K562 (cell line): ENCODE measurements at regions not wholly inside any gene's neighbourhood (a gene's known extent, or its start where the extent isn't known, plus 50 kb on each side); places are given as distances from the start of the nearest gene placed in this dataset.

Experiments used
- ATAC-seq: fragments of 200-7000 bp; cut with Tn5 transposase; 3 replicates; pipeline ENCODE4 v1.9.1; 2020; ENCODE audit warnings: moderate library complexity
- BruUV-seq: library from RNA; stranded (reverse); fragments of 400-500 nt; replicated peaks from 2 replicates; lab custom pipeline; 2021; lab: Mats Ljungman, UMichigan
- CTCF ChIA-PET: fragments of 300-600 bp; formaldehyde crosslinking; extraction: SDS; loops from one replicate; lab custom pipeline; 2021; ENCODE audit warnings: low intra/inter-chr PET ratio; lab: Yijun Ruan, JAX
- POLR2A ChIA-PET: fragments of 300-600, 350-650 bp; sonication (Branson Sonifier 250); formaldehyde crosslinking; extraction: SDS; loops from one replicate; lab custom pipeline; 2021; ENCODE audit warnings: antibody characterized with exemption, inconsistent platforms; lab: Yijun Ruan, JAX
- DNase-seq, 4 experiments: peaks; one replicate each; pipeline versions ENCODE4 v3.0.0 to v3.0.0-alpha.2; 2011 to 2018; ENCODE audit warnings: low spot score in 3 of 4, mixed read lengths in 3 of 4; ENCODE audit errors: extremely low read depth in 1 of 4
- FAIRE-seq: peaks from 2 replicates; lab custom pipeline; 2011; peaks lifted over from hg19 to GRCh38; lab: Jason Lieb, UNC
- H2AFZ ChIP-seq: 2 replicates; pipeline ENCODE4 v1.6.0; 2011; ENCODE audit warnings: low read depth, low read length, control low read depth, inconsistent platforms
- H3K27ac ChIP-seq: fragments of 200-600 bp; 3 replicates; pipeline ENCODE4 v1.8.0; 2011; ENCODE audit warnings: low read depth, mild to moderate bottlenecking, control low read depth, inconsistent platforms, low read length, moderate library complexity, mixed read lengths; ENCODE audit errors: extremely low read depth
- H3K27me3 ChIP-seq, 2 experiments: fragments of 300-600 bp in 1 of 2; 2 replicates in 1 of 2; 3 replicates in 1 of 2; pipeline versions ENCODE4 v1.6.0 to v1.8.0; 2011; ENCODE audit warnings: inconsistent platforms in 2 of 2, low read length in 2 of 2, mild to moderate bottlenecking in 1 of 2, mixed read lengths in 1 of 2, moderate library complexity in 1 of 2; ENCODE audit not compliant: control insufficient read depth in 2 of 2, insufficient read depth in 2 of 2
- H3K36me3 ChIP-seq: fragments of 300-600 bp; 3 replicates; pipeline ENCODE4 v1.8.0; 2011; ENCODE audit warnings: mild to moderate bottlenecking, low read length, inconsistent platforms; ENCODE audit not compliant: control insufficient read depth, insufficient read depth
- H3K4me1 ChIP-seq, 2 experiments: fragments of 200-600 bp in 1 of 2; replicated peaks in 1 of 2; 2 replicates in 1 of 2; 3 replicates in 1 of 2; pipeline versions ENCODE4 v1.5.1 to v1.8.0; 2011; ENCODE audit warnings: inconsistent platforms in 2 of 2, low read length in 2 of 2, mild to moderate bottlenecking in 1 of 2, mixed read lengths in 1 of 2, moderate library complexity in 1 of 2; ENCODE audit not compliant: control insufficient read depth in 2 of 2, insufficient read depth in 2 of 2
- H3K4me2 ChIP-seq: 2 replicates; pipeline ENCODE4 v1.6.1; 2011; ENCODE audit warnings: low read length, control low read depth, inconsistent platforms, mixed read lengths; ENCODE audit not compliant: insufficient read depth
- H3K4me3 ChIP-seq: fragments of 200-600 bp; sonication (generic), shearing (Covaris generic); 2 replicates; pipeline ENCODE4 v1.5.1; 2016; ENCODE audit warnings: control low read depth, inconsistent platforms
- H3K79me2 ChIP-seq: fragments of 200-600 bp; 3 replicates; pipeline ENCODE4 v1.8.0; 2011; ENCODE audit warnings: low read length, inconsistent platforms; ENCODE audit not compliant: control insufficient read depth, insufficient read depth
- H3K9ac ChIP-seq, 2 experiments: 2 replicates each; pipeline versions ENCODE4 v1.6.0 to v1.6.1; 2011; ENCODE audit warnings: low read depth in 2 of 2, low read length in 2 of 2, control low read depth in 1 of 2, inconsistent platforms in 1 of 2, mild to moderate bottlenecking in 1 of 2, mixed read lengths in 1 of 2; ENCODE audit not compliant: insufficient read depth in 1 of 2
- H3K9me1 ChIP-seq: one replicate; pipeline ENCODE4 v1.6.0; 2011; ENCODE audit warnings: inconsistent platforms, mild to moderate bottlenecking, low read length, moderate library complexity; ENCODE audit not compliant: control insufficient read depth, insufficient read depth
- H3K9me3 ChIP-seq: replicated peaks from 2 replicates; pipeline ENCODE4 v1.5.1; 2011; ENCODE audit warnings: low read depth, low read length, inconsistent platforms; ENCODE audit not compliant: control insufficient read depth, insufficient read depth
- H4K20me1 ChIP-seq: replicated peaks from 2 replicates; pipeline ENCODE4 v1.6.1; 2011; ENCODE audit warnings: low read length, inconsistent platforms, mixed read lengths; ENCODE audit not compliant: control insufficient read depth, insufficient read depth
- CHD1 ChIP-seq: fragments of 200-600 bp; sonication (generic); IDR thresholded peaks from one replicate; pipeline ENCODE4 v1.6.1; 2012; ENCODE audit warnings: mild to moderate bottlenecking, moderate library complexity, low read length, inconsistent platforms
- EWSR1 ChIP-seq: fragments of 450-650 bp; IDR thresholded peaks from 2 replicates; pipeline ENCODE4 v1.6.1; 2018; ENCODE audit warnings: borderline replicate concordance, mild to moderate bottlenecking, low read depth, moderate library complexity; ENCODE audit not compliant: partially characterized antibody
- HES1 ChIP-seq: fragments of 450-650 bp; IDR thresholded peaks from 2 replicates; pipeline ENCODE4 v1.6.1; 2016; ENCODE audit warnings: low read depth, mild to moderate bottlenecking, moderate library complexity
- HMG20B ChIP-seq: fragments of 250-450 bp; sonication (Bioruptor Pico); IDR thresholded peaks from 2 replicates; pipeline ENCODE4 v1.5.0; 2021; ENCODE audit warnings: mild to moderate bottlenecking
- MXI1 ChIP-seq: IDR thresholded peaks from 2 replicates; pipeline ENCODE4 v1.6.1; 2011; ENCODE audit warnings: low read depth, mild to moderate bottlenecking, improper control_type of control experiment, low read length
- NKRF ChIP-seq: fragments of 450-650 bp; IDR thresholded peaks from 2 replicates; pipeline ENCODE4 v1.6.1; 2016; ENCODE audit warnings: borderline replicate concordance
- NR2C2 ChIP-seq, 2 experiments: fragments of 200-800 bp in 1 of 2; sonication (Bioruptor generic) in 1 of 2; sonication (generic) in 1 of 2; formaldehyde crosslinking in 1 of 2; IDR thresholded peaks; 2 replicates each; pipeline versions ENCODE4 v1.6.1 to v1.8.0; 2016 to 2022; ENCODE audit warnings: mild to moderate bottlenecking in 1 of 2, missing compliant biosample characterization in 1 of 2, missing genetic modification characterization in 1 of 2, missing genetic modification reagents in 1 of 2
- PHF21A ChIP-seq: fragments of 450-650 bp; IDR thresholded peaks from 2 replicates; pipeline ENCODE4 v1.6.1; 2017; ENCODE audit warnings: low read depth, borderline replicate concordance
- SETDB1 ChIP-seq: IDR thresholded peaks from one replicate; pipeline ENCODE4 v1.6.1; 2012; ENCODE audit warnings: low read length, control low read depth, inconsistent platforms
- XRCC5 ChIP-seq: fragments of 200-400 bp; formaldehyde crosslinking; IDR thresholded peaks from 2 replicates; pipeline ENCODE4 v1.6.1; 2017; ENCODE audit warnings: low read depth, mild to moderate bottlenecking, low read length
- ZC3H11A ChIP-seq: IDR thresholded peaks from 2 replicates; pipeline ENCODE4 v1.6.1; 2012; ENCODE audit warnings: low read depth, low read length, improper control_type of control experiment
- ZNF707 ChIP-seq: fragments of 250-450 bp; sonication (Bioruptor Pico); conservative IDR thresholded peaks from 2 replicates; pipeline ENCODE4 v1.8.0; 2022; ENCODE audit warnings: inconsistent platforms, mild to moderate bottlenecking, moderate library complexity
- WGBS: fragments of 100-300 bp; shearing (Covaris generic); methylation state at CpG from one replicate; pipeline ENCODE4 v1.1.6; 2016; ENCODE audit warnings: low coverage, mixed read lengths; ENCODE audit not compliant: insufficient coverage; ENCODE audit errors: missing lambda C conversion rate; 5-methylcytosine and 5-hydroxymethylcytosine counted together
- in situ Hi-C: fragments of 300-500 bp; cut with MboI; formaldehyde crosslinking; loops from 4 replicates; pipeline ENCODE4 v1.15.0; 2018; ENCODE audit warnings: inconsistent platforms, mixed read lengths
- intact Hi-C: fragments of 100-400 bp; cut with micrococcal nuclease; formaldehyde crosslinking; loops from 2 replicates; pipeline ENCODE4 v1.14.2; 2022

- TF ChIP-seq HES1 (no peak), SETDB1 (no peak)
Observed at GRCh38 chr5:3954633-3955032, 359.0 kb downstream of the IRX1 start (continued).

GRCh38 chr5:3957658-3958057 is 362.0 kb downstream of the IRX1 start:
- Histone ChIP-seq H3K4me1 (no peaks in the 10 kb centered on the region), H4K20me1 (no peaks in the 10 kb centered on the region), H3K4me2 (no peak overlapping the region), H3K9me3 (no peaks in the 10 kb centered on the region), H3K36me3 (no peaks in the 10 kb centered on the region), H3K4me3 (no peak overlapping the region), H3K9ac (no peak overlapping the region), H3K27ac (no peak overlapping the region), H3K79me2 (no peaks in the 10 kb centered on the region), H3K9me1 (no peaks in the 10 kb centered on the region), H2AFZ (no peak overlapping the region), H3K27me3 (no peaks in the 10 kb centered on the region)
- intact Hi-C loops (no loop called here), in situ Hi-C loops (no loop called here)
- no peak for TF ChIP-seq XRCC5
- TF ChIP-seq NKRF = no peak
- TF ChIP-seq EWSR1 = no peak
- no peak for TF ChIP-seq ZNF707
- no peak for TF ChIP-seq PHF21A
- TF ChIP-seq HMG20B (CRISPR knock-in tag) = no peak
- TF ChIP-seq NR2C2 (CRISPR knock-in tag; IDR thresholded peaks at IDR 0.05) = no peak
- TF ChIP-seq NR2C2 (tag; IDR thresholded peaks at IDR 0.05) = no peak
- no peak for TF ChIP-seq MXI1
- TF ChIP-seq ZC3H11A = no peak
- no peak for TF ChIP-seq CHD1
- ChIA-PET CTCF (no interaction called here), POLR2A (no interaction called here)
- 1% methylated on average over 7 of the region's 7 CpGs for WGBS
- DNase-seq (no peak), FAIRE-seq (no peak), ATAC-seq (no peak)
- no TSS peak for BruUV-seq
